Muscle of back (tissue), 3 donors: ENCODE measurements at regions not wholly inside any gene's neighbourhood (a gene's known extent, or its start where the extent isn't known, plus 50 kb on each side); places are given as distances from the start of the nearest gene placed in this dataset.

Experiments used
- DNase-seq, 3 donors: peaks; one replicate each; pipeline versions ENCODE4 v3.0.0 to v3.0.0-alpha.2; 2013

DNA sequence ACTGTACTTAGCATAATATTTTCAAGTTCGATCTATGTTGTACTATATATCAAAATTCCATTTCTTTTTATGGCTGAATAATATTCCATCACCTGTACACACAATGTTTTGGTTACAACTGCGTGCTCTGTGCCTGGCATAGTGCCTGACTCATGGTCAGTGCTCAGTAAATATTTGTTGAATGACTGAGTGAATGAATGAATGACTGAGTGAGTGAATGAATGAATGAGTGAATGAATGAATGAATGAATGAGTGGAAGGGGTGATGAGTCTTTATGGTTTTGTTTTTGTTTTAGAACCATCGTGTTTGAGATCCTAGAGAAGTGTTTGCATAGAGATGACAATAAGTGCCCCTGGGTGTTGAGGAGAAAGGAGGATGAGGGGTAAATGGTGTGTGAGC is 155.3 kb downstream of the MRM1 start:
- no peak for DNase-seq

DNA sequence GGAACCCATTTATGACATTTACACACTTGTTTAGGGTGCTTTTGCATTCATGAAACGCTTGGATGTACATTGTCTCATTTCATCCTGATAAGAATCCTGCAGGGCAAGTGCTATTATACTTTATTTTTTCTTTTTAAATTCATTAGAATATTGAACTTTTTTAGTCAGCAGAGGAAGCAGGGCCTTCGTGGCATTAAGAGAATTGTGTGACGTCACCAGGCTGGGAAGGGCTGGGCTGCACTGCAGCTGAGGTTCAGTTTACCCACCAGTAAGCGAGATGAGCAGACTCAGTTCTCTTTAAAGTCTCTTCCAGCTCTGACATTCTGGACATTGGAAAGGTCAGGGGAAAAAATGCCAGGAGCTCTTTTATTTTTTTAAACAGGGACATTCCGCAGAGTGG is 159.0 kb downstream of the MRM1 start:
- DNase-seq: no peak

DNA sequence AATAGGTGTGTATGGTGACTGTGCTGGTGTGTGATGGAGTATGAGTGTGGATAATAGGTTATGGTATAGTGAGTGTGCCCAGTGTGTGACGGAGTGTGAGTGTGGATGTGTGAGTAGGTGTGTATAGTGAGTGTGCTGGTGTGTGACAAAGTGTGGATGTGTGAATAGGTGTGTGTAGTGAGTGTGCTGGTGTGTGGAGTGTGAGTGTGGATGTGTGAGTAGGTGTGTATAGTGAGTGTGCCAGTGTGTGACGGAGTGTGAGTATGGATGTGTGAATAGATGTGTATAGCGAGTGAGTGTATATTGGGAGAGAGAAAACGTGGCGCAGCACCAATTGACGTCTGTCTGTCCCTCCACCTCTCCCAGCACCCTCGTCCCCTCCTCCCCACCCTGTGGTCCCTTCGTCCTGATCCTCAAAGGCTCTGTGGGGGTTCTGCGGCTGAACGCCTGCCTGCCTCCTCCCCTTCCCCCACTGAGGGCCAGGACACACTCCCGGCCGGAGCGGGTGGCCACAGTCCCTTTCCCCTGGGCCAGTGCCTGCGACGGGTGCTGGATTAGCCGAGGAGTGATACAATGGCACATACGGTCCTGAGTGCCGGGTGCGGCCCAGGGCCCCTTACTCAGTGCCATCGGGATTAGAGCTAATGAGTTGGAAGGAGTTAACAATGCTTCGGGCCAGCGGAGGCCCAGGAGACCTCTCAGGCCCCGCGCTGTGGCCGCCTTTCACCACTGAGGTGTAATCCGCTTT is 160.0 kb downstream of the MRM1 start:
- no peak for DNase-seq

DNA sequence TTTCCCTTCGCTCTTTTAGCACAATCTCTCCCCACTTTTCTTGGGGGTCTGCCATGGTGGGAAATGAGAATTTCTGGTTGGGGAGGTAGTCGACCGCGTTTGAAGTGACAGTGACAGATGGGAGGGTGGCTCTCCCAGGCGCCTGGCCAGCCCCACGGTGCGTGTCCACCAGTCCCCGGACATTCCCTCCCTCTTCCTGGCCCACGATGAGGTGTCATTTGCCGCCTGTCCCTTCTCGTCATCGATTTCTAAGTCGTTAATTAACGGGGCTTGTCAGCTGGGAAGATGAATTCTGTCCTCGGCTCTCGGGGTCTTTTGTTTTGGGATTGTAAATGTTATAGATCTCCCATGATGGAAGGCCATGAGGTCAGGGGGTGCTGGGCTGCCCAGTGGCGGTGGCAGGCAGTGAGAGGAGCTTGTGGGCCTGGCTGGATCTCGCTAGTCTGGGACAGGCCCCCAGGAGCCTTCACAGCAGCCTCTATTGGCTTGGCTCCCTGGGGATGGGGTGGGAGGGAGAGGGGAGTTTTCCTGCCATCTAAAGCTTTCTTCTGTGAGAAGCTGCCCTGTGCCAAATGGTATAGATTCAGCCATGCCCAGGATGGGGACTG is 164.2 kb downstream of the MRM1 start:
- DNase-seq: no peak

DNA sequence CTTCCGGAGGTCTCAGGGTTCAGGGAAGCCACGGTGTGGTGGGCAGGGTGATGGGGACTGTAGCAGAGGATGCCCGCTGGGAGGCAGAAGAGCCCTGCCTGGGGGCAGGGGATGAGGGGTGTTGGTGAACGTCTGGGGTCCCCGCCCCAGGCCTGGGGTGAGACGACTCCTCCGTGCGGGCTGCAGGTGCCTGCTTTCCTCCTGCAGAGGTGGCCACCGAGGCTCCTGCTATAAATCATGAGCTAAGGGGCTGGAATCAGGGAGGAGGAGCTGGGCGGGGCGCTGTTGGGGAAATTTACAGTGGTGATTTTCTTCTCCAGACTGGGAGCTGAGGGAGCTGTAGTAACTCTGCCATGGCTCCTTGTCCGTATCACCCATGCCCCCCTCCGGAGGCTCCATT is 167.0 kb downstream of the MRM1 start:
- no peak for DNase-seq

DNA sequence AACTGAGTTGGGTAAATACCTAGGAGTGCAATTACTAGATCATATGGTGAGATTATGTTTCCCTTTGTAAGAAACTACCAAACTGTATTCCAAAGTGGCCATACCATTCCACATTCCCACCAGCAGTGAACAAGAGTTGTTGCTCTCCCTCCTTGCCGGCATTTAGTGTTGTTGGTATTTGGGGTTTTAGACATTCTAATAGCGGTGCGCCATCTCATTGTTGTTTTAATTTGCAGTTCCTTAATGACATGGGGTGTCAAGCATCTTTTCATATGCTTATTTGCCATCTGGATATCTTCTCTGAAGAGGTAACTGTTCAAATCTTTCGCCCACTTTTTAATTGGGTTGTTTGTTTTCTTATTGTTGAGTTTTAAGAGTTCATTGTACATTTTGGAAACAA is 164.2 kb upstream of the LHX1 start:
- no peak for DNase-seq

DNA sequence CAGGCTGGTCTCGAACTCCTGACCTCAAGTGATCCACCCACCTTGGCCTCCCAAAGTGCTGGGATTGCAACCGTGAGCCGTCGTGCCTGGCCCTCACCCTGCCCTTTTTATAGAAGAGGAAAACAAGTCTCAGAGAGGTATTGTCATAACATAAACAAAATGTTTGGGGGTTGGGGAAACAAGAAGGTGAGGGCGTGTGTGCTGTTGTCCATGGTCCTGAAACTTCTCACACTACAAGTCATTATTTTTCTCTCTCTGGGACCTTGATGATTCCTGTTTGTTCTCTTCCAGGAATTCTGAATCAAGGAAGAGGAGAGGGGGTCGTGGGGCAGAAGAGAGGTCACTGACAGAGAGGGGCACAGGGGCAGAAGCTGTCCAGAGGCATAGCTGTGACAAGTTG is 160.2 kb upstream of the LHX1 start:
- DNase-seq: peak in 1 of 3 donors; percentile 11

DNA sequence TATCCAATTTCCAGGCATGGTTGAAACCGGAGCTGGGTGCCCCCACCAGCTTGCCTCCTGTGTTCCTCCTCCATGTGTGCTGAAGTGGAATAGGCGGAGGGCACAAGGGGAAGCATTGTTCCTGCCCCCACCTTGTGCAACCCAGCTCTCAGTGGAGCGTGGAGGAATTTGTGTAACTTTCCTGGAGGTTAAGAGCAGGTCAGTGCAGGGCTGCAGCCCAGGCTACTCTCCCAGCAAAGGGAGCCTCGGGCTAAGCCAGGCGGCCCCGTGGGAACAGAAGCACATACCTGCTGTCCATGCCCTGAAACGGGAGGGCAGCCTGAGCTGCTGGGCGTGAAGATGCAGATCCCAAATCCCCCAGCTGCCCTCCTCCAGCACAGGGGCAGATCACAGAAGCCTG is 158.8 kb upstream of the LHX1 start:
- no peak for DNase-seq

DNA sequence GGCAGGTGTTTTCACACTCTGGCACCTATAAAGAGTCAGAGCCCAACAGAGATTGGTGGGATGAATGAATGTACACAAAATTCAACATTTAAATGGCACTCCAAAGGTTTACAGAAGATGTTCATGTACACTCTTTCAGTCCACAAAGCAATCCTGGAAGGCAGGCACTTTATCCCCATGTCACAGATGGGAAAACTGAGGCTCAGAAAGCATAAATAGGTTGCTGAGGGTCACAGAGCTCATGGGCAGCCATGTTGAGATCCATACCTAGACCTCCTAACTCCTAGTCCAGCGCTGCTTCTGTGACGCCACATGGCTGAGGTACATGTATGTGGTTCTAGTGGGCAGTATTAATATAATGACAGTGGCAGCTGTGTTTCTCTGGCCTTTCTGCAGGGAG is 157.7 kb upstream of the LHX1 start:
- DNase-seq: no peak

DNA sequence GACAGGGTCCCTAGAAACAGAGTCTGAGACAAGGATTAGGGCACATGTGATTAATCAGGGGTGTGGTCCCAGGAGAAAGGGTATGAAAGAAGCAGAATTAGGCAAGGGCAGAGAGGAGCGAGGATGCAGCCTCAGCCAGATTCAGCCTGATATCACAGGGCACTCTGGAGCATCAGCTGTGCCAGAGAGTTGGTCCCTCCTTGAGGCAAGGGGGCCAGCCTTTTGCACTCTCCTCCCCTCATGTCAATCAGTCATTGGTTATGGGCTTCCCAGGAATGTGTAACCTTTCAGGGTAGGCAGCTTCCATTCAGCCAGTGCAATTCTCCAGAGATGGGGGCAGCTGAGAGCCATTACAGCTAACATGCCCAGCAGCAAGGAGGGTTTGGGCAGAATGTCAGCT is 152.6 kb upstream of the LHX1 start:
- DNase-seq: no peak

DNA sequence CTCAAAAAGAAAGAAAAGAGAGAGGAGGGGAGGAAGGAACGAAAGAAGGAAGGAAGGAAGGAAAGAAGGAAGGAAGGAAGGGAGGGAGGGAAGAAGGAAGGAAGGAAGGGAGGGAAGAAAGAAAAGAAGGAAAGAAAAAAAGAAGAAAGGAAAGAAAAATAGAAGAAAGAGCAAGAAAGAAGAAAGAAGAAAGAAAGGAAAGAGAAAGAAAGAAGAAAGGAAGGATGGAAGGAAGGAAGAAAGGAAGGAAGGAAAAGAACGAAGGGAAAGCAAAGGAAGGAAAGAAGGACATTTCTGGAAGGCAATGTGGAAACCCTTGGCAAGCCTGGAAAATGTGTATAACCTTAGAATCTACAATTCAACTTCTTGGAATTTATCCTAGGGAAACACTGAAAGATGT is 150.4 kb upstream of the LHX1 start:
- no peak for DNase-seq

DNA sequence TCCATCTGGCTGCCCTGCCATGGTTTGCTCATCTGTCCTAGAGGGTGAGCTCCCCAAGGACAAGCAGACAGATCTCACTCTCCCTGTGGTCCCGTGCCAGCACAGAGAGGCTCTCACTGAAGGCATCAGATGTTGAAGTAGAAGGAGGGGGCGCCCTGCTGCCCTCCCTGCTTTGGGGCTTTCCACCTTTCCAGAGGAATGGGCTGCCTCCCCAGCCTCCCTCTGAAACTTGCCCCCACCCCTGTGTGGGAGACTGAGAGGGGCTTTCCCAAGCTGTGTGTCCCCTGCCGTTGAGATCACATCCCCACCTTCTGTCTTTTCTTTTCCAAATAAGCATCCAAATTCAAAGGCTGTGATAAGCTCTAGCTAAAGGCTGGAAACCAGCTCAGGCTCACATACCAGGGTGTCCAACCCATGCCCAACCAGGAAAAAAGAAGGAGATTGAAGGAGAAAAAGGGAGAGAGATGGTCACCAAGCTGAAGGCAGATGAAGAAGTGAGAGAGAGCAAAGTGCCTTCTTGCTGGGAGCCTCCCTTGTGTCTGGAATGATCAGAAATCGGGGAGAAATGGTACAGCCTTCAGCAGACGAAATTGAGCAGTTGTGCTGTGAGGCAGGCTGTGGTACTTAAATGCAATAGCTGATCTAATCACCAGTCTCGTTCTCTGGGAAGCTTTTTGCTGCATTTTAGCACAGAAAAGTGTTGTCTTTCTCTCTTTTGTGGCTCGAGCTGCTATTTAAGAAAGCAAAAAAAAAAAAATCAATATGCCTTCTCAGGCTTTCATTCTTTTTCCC is 145.9 kb upstream of the LHX1 start:
- DNase-seq: no peak

DNA sequence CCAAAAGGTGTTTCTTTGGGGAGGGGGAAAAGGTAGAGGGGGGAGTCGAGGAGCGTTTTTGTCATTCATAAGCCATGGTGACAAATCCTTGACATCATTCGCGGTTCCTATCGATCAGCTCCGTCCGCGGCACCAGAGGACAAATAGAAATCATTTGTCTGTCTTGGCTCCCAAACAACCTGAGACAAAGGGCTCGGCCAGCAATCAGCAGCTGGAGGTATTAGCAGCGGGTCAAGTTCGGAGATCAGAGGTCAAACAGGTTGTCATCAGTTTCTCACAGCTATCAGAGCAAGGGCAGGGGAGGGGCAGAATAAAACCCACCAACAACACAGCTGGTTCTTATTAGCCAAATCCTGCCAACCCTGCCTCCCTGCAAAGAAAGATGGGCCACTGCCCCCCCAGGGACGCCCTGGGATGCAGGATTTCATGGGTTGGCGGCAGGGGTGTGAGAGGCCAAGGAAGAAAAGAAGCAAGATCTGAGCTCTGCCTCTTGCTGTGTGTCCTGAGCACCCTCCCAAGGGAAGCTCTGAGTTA is 145.3 kb upstream of the LHX1 start:
- no peak for DNase-seq

DNA sequence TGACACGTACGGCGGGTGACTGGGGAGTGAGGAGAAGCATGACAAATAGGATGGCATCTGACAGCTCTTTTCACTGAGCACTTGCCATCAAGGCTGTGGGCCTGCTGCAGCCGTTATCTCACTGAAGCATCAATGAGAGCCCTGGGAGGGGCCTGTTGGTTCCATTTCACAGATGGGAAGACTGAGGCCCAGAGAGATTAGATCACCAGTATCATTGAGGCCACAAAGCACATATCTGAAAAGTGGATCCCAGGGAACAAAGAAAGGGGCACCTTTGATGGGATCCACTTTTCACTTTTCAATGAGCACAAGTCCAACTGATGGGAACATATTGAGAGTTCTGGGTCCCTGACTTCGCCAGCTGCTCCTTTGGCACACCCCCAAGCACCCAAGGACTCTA is 144.4 kb upstream of the LHX1 start:
- DNase-seq: no peak

DNA sequence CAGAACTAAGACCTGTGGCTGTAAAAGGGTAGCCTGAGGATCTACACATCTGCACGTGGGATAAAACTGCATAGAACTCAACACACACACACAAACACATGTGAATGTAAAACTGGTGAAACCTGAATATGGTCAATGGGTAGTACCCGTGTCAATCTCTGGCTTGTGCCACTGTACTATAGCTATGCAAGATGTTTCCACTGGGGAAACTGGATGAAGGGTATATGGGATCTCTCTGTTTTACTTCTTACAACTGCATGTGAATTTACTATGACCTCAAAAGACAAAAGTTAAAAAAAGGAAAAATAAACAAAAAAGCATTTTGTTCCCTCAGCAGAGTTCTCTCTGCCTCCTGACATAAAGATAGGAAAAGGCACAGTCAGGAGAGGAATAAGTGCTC is 143.3 kb upstream of the LHX1 start:
- no peak for DNase-seq

DNA sequence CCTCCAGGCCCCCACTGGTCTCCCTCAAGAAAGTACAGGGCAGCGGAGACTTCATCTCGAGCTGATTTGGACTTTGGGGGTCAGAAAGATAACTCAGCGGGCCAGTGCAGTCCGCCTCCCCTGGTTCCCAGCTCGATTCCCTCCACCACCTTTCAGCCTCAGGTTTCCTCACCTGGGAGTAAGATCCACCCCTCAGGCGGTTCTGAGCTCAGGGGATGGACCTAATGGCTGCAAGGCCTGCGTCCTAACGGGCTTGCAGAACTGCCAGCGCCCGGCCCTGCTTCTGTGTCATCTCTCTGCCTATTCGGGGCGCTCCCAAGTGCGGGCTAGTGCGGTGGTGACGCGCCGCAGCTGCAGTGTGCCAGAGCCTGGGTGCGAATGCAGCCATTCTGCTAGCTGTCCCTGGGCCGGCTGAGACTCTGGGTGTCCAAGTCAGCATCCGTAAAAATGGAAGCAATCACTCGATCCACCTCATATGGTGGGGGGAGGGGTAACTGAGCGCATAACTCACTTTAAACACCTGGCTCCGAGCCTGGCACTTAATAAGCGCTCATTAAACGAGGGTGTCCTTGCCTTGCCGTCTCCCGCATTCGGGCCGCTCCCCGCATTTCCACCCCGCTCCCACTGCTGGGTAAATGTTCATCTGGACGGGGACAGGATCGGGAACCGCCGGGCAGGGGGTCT is 129.6 kb upstream of the LHX1 start:
- no peak for DNase-seq

DNA sequence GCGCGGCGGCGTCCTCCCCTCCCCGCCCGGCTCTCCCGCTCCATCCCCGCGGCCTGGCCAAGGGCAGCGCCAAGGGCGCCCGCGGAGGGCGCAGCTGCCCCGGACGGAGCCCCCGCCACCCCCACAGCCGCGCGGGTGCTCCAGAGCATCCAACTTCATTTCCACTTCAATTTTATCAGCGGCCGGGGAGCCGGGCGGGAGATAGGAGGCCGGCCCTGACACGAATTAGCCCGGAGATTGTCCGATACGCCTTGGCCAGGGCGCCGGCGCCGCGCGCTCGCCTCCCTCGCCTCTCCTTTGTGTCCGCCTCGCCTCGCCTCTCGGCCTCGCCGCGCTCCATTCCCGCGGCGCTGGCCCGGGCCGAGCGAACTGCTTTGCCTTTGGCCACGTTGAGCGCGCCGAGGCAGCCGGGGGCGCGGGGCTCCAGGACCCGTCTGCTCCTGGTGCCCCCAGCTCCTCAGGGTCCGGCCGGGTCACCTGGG is 129.1 kb upstream of the LHX1 start:
- peak in 1 of 3 donors; percentile 7 for DNase-seq

DNA sequence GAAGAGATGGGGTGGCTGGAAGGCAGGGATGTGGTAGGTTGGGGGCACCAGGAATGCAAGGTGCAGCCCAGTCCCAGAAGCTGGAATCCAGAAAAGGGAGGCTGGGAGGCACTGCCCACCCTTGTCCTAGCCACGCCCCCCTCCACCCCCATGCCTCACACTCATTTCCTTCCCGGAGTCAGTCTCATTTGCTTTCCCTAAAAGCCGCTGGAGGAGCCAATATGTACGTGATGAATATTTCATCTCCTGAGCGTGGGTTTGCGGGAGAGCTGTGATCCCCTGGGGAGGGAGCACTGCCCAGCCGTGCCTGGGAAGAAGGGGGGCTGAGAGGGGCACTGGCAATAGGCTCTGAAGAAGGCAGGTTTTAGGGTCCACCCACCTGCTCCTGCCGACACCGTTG is 124.5 kb upstream of the LHX1 start:
- no peak for DNase-seq

DNA sequence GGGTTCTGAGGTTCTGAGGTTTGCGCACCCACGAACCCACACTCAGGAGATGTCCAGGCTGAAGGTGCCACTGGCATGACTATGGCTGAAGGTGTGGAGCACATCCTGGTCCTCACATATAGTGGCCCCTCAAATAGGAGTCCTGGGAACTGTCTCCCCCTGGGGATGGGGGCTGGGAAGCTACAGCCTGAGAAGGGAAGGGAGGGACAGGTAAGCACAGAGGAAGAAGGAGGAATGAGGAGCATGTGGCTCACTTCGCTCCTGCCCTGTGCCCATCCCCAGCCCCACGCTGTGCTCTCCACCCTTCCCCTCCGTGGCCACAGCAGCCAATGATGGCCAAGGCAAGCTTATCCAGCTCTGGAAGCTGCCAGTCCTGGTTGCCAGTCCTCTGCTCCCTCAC is 123.9 kb upstream of the LHX1 start:
- no peak for DNase-seq

DNA sequence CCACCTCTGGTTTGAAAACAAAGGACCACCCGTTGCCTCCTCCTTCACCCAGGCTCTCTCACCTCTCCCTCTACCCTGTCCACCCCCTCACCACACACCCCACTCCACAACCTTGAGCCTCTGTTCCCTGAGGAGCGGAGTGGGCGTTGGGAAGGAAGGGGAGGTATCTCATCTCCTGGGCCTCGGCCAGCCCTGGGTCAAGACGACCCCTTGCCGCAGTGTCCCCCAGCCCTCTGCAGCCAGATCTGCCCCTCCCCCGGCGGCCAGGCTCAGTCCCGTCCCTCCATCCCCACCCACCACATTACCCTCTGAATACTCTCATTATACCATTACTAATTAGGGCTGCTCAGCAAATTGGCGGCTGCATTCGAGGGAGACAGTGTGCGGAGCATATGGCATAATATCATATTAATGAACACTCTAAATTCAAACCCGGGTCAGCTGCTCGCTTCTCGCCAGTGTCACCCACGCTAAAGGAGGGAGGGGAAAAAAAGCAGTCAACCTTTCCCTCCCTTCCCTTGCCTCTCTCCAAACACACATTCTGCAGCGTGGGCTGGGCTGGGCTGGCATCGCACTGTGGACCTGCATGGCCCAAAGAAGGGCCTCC is 123.2 kb upstream of the LHX1 start:
- no peak for DNase-seq

DNA sequence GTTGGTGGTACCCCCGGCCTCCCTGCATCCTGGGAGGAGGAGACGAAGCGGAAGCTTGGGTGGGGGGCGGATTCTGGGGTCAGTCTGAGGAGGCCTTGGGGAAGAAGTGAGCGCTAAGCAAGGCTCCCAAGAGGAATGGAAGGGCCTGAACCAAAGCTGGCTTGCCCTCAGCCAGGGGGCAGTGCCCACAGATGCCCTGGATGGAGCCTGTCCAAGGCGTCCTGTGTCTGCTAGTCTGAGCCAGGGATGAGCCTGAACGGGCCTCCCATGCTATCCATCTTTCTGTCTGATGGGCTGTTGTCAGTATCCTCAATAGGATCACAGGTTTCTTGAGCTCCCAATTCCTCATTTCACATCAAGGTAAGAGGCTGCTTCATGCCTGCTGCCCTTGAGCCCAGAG is 122.3 kb upstream of the LHX1 start:
- DNase-seq: no peak
